ENCODE measurements at regions not wholly inside any gene's neighbourhood (a gene's known extent, or its start where the extent isn't known, plus 50 kb on each side); places are given as distances from the start of the nearest gene placed in this dataset.

GRCh38 chr1:113283914-113284313 lies 106.4 kb upstream of the MAGI3 start:
- peaks cover 12% of the 10 kb centered on the region for H3K27me3 Mint-ChIP-seq (ENCODE audit: low read depth)
- no peak overlapping the region for H2AK5ac ChIP-seq (ENCODE audit: insufficient read length, low read length)
- no peak overlapping the region for H2BK15ac ChIP-seq (ENCODE audit: low read depth, low read length)
- no peak overlapping the region for H4K5ac ChIP-seq (ENCODE audit: insufficient read length, low read depth, low read length)
- H2BK5ac ChIP-seq (ENCODE audit: insufficient read length, low read length) = no peak overlapping the region
- no peaks in the 10 kb centered on the region for H3K9me3 ChIP-seq (ENCODE audit: control insufficient read depth, low read depth, low read length)
- H2BK120ac ChIP-seq (ENCODE audit: low read depth, low read length, poor library complexity, severe bottlenecking) = no peak overlapping the region
- no peaks in the 10 kb centered on the region for H3K23me2 ChIP-seq (ENCODE audit: insufficient read length, low read depth, low read length, poor library complexity, severe bottlenecking)
- H3K4me1 Mint-ChIP-seq = peaks cover 8 to 12% of the 10 kb centered on the region in 2 experiments
- no peak overlapping the region for H3K27ac Mint-ChIP-seq
- H3K4me2 ChIP-seq (ENCODE audit: insufficient read depth, insufficient read length, low read length) = no peak overlapping the region
- H3K18ac ChIP-seq (ENCODE audit: insufficient read length, low read depth, low read length) = no peak overlapping the region
- H3K79me2 ChIP-seq (ENCODE audit: insufficient read depth, low read length) = no peaks in the 10 kb centered on the region
- H3K23ac ChIP-seq (ENCODE audit: insufficient read length, low read depth, low read length) = no peak overlapping the region
- H3K27me3 ChIP-seq (ENCODE audit: insufficient read depth, low read length) = no peaks in the 10 kb centered on the region
- no peak overlapping the region for H4K8ac ChIP-seq (replicated peaks; ENCODE audit: insufficient read length, low read depth, low read length)
- H3K27ac ChIP-seq (ENCODE audit: insufficient read length, low read depth, low read length) = no peak overlapping the region
- H3T11ph ChIP-seq (ENCODE audit: low read length) = no peak overlapping the region
- no peak overlapping the region for H4K91ac ChIP-seq (ENCODE audit: insufficient read length, low read depth, low read length)
- no peak overlapping the region for H3K9ac ChIP-seq (ENCODE audit: extremely low read depth, insufficient read length, low read length)
- no peaks in the 10 kb centered on the region for H3K36me3 Mint-ChIP-seq (ENCODE audit: insufficient read depth in 1 of 3, low read depth in 3 of 3)
- H3K79me1 ChIP-seq (ENCODE audit: insufficient read depth, low read depth, low read length, poor library complexity, severe bottlenecking) = no peaks in the 10 kb centered on the region
- no peaks in the 10 kb centered on the region for H3K9me3 Mint-ChIP-seq
- H2BK12ac ChIP-seq (ENCODE audit: insufficient read length, low read depth, low read length) = no peak overlapping the region
- H3K4ac ChIP-seq (ENCODE audit: low read depth, low read length) = no peak overlapping the region
- DNase-seq = no peak
- no peak overlapping the region for H3K4me3 Mint-ChIP-seq
- TF ChIP-seq CTCF (conservative IDR thresholded peaks at IDR 0.05) = no peak
- no peak overlapping the region for H3K14ac ChIP-seq (ENCODE audit: insufficient read depth, low read length)
- no peaks in the 10 kb centered on the region for H3K4me1 ChIP-seq (ENCODE audit: insufficient read depth, low read length)
- H2AFZ ChIP-seq (ENCODE audit: low read length) = no peak overlapping the region
- H4K20me1 ChIP-seq (ENCODE audit: control insufficient read depth, insufficient read depth, insufficient read length) = no peaks in the 10 kb centered on the region
- no peak overlapping the region for H2BK20ac ChIP-seq (ENCODE audit: low read depth, low read length, poor library complexity, severe bottlenecking)
- H3K56ac ChIP-seq (ENCODE audit: insufficient read length, low read depth, low read length) = no peak overlapping the region
